ENCODE measurements at regions not wholly inside any gene's neighbourhood (a gene's known extent, or its start where the extent isn't known, plus 50 kb on each side); places are given as distances from the start of the nearest gene placed in this dataset.
"Not testable (repeated sequence)": the region's sequence is repeated elsewhere in the genome, so short reads cannot be mapped to it uniquely, and the experiment has no call there.

GRCh38 chr3:181896605-181897004 is 184.9 kb downstream of the SOX2 start:
- DNase-seq (ENCODE audit: insufficient read length) (no peak), FAIRE-seq (peak; percentile 5)
- TF ChIP-seq POLR2A (IDR thresholded peaks at IDR 0.05; ENCODE audit: low read depth, low read length) (no peak), POLR2AphosphoS5 (IDR thresholded peaks at IDR 0.05; ENCODE audit: low read depth, low read length) (no peak), TAF1 (IDR thresholded peaks at IDR 0.05; ENCODE audit: borderline replicate concordance, low read depth, low read length) (no peak)

DNA sequence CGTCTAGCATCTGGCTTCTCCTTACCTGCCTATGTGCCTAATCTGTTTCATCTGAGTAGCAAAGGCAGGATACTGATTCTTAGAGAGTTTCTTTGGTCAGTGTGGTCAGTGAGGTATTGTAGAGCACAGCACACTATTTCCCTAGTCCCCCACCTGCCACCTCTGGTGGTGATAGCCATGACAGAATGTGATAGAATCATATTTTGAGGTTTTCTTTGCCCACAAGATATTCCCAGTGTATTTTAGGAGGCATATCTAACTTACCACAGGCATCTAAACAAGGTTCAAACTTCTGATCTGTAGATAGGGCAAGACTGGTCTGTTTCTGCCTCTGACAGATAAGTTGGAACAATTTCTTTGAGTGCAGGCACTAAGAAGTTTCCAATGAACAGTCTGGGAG is 188.0 kb downstream of the SOX2 start:
- FAIRE-seq (peak; percentile 67), DNase-seq (ENCODE audit: insufficient read length) (no peak)
- TF ChIP-seq TAF1 (IDR thresholded peaks at IDR 0.05; ENCODE audit: borderline replicate concordance, low read depth, low read length) (no peak), POLR2AphosphoS5 (IDR thresholded peaks at IDR 0.05; ENCODE audit: low read depth, low read length) (no peak), POLR2A (IDR thresholded peaks at IDR 0.05; ENCODE audit: low read depth, low read length) (no peak)

DNA sequence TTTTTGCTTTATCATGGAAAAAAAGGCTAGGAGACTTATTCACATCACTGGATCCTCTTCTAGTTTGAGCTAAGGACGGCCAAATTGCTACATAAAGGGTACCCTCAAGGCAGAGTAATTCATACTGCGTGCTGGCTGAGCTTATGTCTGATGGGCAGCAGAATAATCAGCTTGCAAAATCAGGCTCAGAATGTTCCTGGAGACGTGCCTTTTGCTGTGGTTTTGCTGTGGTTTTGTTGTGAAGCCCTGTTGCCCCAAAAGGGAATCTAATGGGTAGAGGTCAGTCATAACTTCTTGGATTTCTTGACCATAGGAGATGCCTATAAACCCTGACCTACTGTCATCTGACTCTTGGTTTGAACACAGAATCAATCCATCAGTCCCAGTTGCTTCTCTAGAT is 189.9 kb downstream of the SOX2 start:
- DNase-seq (ENCODE audit: insufficient read length) (no peak), FAIRE-seq (no peak)
- TF ChIP-seq POLR2AphosphoS5 (IDR thresholded peaks at IDR 0.05; ENCODE audit: low read depth, low read length) (no peak), POLR2A (IDR thresholded peaks at IDR 0.05; ENCODE audit: low read depth, low read length) (no peak), TAF1 (IDR thresholded peaks at IDR 0.05; ENCODE audit: borderline replicate concordance, low read depth, low read length) (no peak)

- FAIRE-seq (peak; percentile 70), DNase-seq (ENCODE audit: insufficient read length) (no peak)
These were observed 194.6 kb downstream of the SOX2 start for GRCh38 chr3:181906338-181906737.

GRCh38 chr3:181909241-181909640 is 197.5 kb downstream of the SOX2 start:
- FAIRE-seq (no peak), DNase-seq (ENCODE audit: insufficient read length) (no peak)
- TF ChIP-seq POLR2AphosphoS5 (IDR thresholded peaks at IDR 0.05; ENCODE audit: low read depth, low read length) (no peak), POLR2A (IDR thresholded peaks at IDR 0.05; ENCODE audit: low read depth, low read length) (no peak)

More at GRCh38 chr3:181906338-181906737, 194.6 kb downstream of the SOX2 start:
- no peak for TF ChIP-seq TAF1 (IDR thresholded peaks at IDR 0.05; ENCODE audit: borderline replicate concordance, low read depth, low read length)
- no peak for TF ChIP-seq POLR2A (IDR thresholded peaks at IDR 0.05; ENCODE audit: low read depth, low read length)
- no peak for TF ChIP-seq POLR2AphosphoS5 (IDR thresholded peaks at IDR 0.05; ENCODE audit: low read depth, low read length)

DNA sequence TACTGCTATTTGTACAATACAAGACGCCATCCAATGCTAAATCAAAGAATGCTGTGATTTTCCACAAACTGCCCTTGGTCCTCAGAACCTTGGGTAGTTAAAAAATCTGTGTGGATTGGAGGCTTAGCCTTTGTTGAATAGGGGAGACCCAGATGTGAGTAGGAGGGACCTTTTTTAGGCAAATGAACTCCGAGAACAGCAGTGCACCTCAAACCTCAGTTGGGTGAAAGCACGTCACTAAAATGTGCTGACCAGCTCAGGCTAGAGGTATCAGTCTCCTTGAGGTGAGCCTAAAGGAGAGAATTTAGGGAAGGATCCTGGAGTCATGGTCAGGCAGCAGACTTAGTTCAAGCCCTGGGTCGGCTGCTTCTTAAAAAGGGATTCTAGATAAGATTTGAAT is 200.7 kb downstream of the SOX2 start:
- TF ChIP-seq POLR2AphosphoS5 (IDR thresholded peaks at IDR 0.05; ENCODE audit: low read depth, low read length) (no peak), POLR2A (IDR thresholded peaks at IDR 0.05; ENCODE audit: low read depth, low read length) (no peak), TAF1 (IDR thresholded peaks at IDR 0.05; ENCODE audit: borderline replicate concordance, low read depth, low read length) (no peak)
- FAIRE-seq (no peak), DNase-seq (ENCODE audit: insufficient read length) (no peak)

- TF ChIP-seq POLR2AphosphoS5 (IDR thresholded peaks at IDR 0.05; ENCODE audit: low read depth, low read length) (no peak), TAF1 (IDR thresholded peaks at IDR 0.05; ENCODE audit: borderline replicate concordance, low read depth, low read length) (no peak), POLR2A (IDR thresholded peaks at IDR 0.05; ENCODE audit: low read depth, low read length) (no peak)
- no peak for DNase-seq (ENCODE audit: insufficient read length)
- FAIRE-seq: no peak
These were observed 201.5 kb downstream of the SOX2 start for GRCh38 chr3:181913254-181913653.

GRCh38 chr3:181915551-181915950 is 203.8 kb downstream of the SOX2 start:
- no peak for DNase-seq (ENCODE audit: insufficient read length)
- no peak for TF ChIP-seq POLR2AphosphoS5 (IDR thresholded peaks at IDR 0.05; ENCODE audit: low read depth, low read length)
- TF ChIP-seq TAF1 (IDR thresholded peaks at IDR 0.05; ENCODE audit: borderline replicate concordance, low read depth, low read length): no peak
- no peak for TF ChIP-seq POLR2A (IDR thresholded peaks at IDR 0.05; ENCODE audit: low read depth, low read length)
- FAIRE-seq: no peak

DNA sequence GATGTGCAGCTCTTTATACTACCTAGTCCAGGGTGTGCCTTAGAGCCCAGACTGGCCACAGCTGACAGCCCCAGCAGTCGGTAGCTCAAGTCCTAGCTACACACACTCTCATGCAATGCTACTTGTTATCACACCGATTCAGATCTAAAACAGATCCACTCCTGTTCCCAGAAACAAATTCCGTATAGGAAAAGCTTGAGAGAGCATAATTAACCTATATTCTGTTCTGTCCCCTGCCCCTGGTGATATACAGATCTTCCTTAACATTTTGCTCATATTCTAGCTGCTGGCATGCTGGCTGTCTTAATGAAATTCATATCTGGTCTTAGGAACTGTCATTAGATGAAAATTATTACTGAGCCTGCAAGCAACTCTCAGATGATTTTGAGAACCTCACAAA is 204.3 kb downstream of the SOX2 start:
- DNase-seq (ENCODE audit: insufficient read length) (no peak), FAIRE-seq (peak; percentile 14)
- no peak for TF ChIP-seq POLR2A (IDR thresholded peaks at IDR 0.05; ENCODE audit: low read depth, low read length)
- no peak for TF ChIP-seq TAF1 (IDR thresholded peaks at IDR 0.05; ENCODE audit: borderline replicate concordance, low read depth, low read length)
- TF ChIP-seq POLR2AphosphoS5 (IDR thresholded peaks at IDR 0.05; ENCODE audit: low read depth, low read length): no peak

DNA sequence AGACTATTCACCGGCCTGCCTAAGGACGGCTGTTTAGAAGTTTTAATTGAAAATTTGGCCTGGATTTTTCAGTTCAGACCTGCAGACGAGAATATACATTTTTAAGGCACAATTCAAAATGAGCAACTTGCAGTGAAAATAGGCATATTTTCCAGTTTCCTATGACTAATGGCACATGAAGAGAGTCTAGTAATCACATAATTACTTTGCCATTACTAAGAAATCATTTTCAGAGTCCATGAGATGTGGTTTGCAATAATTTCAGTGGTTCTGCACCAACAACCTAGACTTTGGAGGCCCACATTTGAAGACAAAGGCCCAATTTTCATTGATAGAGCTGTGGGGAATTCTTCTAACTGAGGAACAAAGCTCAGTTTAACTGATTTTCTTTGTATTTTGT is 205.3 kb downstream of the SOX2 start:
- DNase-seq (ENCODE audit: insufficient read length): no peak
- TF ChIP-seq POLR2AphosphoS5 (IDR thresholded peaks at IDR 0.05; ENCODE audit: low read depth, low read length) (no peak), TAF1 (IDR thresholded peaks at IDR 0.05; ENCODE audit: borderline replicate concordance, low read depth, low read length) (no peak), POLR2A (IDR thresholded peaks at IDR 0.05; ENCODE audit: low read depth, low read length) (no peak)
- no peak for FAIRE-seq

DNA sequence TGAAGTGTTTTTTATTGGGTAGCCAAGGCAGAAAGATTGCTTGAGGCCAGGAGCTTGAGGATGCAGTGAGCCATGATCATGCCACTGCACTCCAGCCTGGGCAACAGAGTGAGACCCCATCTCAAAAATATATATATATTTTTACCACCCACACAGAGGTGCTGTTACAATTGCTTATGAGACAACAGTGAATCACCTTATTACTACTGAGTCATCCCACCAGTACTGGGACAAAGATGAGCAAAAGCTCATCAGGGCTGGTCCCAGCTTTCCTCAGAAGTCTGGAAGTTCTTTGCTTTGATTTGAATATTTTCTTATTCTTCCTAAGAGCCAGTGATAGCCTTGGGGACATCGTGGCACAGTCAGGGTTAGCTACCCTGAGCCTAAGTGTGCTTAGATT is 207.7 kb downstream of the SOX2 start:
- TF ChIP-seq TAF1 (IDR thresholded peaks at IDR 0.05; ENCODE audit: borderline replicate concordance, low read depth, low read length): no peak
- no peak for TF ChIP-seq POLR2A (IDR thresholded peaks at IDR 0.05; ENCODE audit: low read depth, low read length)
- no peak for TF ChIP-seq POLR2AphosphoS5 (IDR thresholded peaks at IDR 0.05; ENCODE audit: low read depth, low read length)
- DNase-seq (ENCODE audit: insufficient read length) (no peak), FAIRE-seq (no peak)

DNA sequence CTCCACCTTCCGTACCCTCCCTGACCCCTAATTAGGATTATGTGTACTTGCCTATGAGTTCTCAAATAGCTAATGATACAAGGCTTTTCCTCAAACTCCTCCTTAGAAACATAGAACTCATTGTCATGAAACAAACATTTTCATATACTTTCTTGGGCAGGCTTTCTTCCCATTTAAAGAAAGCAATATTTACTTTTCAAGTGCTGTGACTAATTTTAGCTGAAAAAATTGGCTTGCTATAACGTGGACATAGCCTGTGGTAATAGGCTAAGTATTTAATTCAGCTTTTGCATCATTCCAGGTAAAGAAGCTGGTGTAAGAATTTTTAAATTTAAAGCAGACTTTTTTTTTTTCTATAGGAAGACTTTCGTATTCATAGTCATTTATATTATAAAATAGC is 208.7 kb downstream of the SOX2 start:
- DNase-seq (ENCODE audit: insufficient read length) (no peak), FAIRE-seq (no peak)
- no peak for TF ChIP-seq TAF1 (IDR thresholded peaks at IDR 0.05; ENCODE audit: borderline replicate concordance, low read depth, low read length)
- TF ChIP-seq POLR2A (IDR thresholded peaks at IDR 0.05; ENCODE audit: low read depth, low read length): no peak
- no peak for TF ChIP-seq POLR2AphosphoS5 (IDR thresholded peaks at IDR 0.05; ENCODE audit: low read depth, low read length)

DNA sequence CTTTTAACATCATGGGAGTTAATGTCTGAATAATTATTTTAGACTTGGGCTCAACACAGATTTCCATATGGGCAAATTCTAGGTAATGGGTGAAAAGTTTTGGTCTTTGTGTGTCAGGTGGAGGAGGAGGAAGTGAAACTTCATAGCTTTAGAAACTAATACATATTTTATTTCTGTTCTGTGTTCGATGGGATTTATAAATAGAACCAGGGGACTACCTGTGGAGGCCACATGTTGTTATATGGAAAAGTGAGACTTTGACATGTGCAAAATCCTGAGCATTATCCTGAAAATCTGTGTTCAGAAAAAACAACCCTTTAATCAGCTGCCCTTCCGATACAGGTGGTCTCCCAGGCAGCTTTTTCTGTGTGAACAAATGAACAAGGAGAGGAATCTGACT is 209.5 kb downstream of the SOX2 start:
- FAIRE-seq (peak; percentile 68), DNase-seq (ENCODE audit: insufficient read length) (no peak)
- TF ChIP-seq POLR2A (IDR thresholded peaks at IDR 0.05; ENCODE audit: low read depth, low read length) (no peak), TAF1 (IDR thresholded peaks at IDR 0.05; ENCODE audit: borderline replicate concordance, low read depth, low read length) (no peak), POLR2AphosphoS5 (IDR thresholded peaks at IDR 0.05; ENCODE audit: low read depth, low read length) (no peak)

- FAIRE-seq; DNase-seq (ENCODE audit: insufficient read length): not testable (repeated sequence)
These were observed 214.1 kb downstream of the SOX2 start for GRCh38 chr3:181925841-181926240.

Data from GM12892 (cell line).